ENCODE measurements at regions not wholly inside any gene's neighbourhood (a gene's known extent, or its start where the extent isn't known, plus 50 kb on each side); places are given as distances from the start of the nearest gene placed in this dataset.

- Histone ChIP-seq H3K4me3 (no peak overlapping the region), H3K27ac (no peak overlapping the region)
These were observed 341.7 kb downstream of the CDH26 start for GRCh38 chr20:60299951-60300350.

- H3K27ac ChIP-seq, result no peak overlapping the region
- H3K4me3 ChIP-seq, result no peak overlapping the region
These were observed 342.2 kb downstream of the CDH26 start for GRCh38 chr20:60300374-60300773.

- Histone ChIP-seq H3K4me3 (no peak overlapping the region), H3K27ac (no peak overlapping the region)
These were observed 344.7 kb downstream of the CDH26 start for GRCh38 chr20:60302875-60303274.

GRCh38 chr20:60304026-60304590 lies 345.9 kb downstream of the CDH26 start:
- no peak overlapping the region for H3K27ac ChIP-seq
- no peak overlapping the region for H3K4me3 ChIP-seq

GRCh38 chr20:60304931-60305330 lies 346.7 kb downstream of the CDH26 start:
- Histone ChIP-seq H3K27ac (no peak overlapping the region), H3K4me3 (no peak overlapping the region)

GRCh38 chr20:60306105-60306504 lies 347.9 kb downstream of the CDH26 start:
- Histone ChIP-seq H3K27ac (no peak overlapping the region), H3K4me3 (no peak overlapping the region)

- Histone ChIP-seq H3K27ac (no peak overlapping the region), H3K4me3 (no peak overlapping the region)
These were observed 348.3 kb downstream of the CDH26 start for GRCh38 chr20:60306551-60306950.

- Histone ChIP-seq H3K27ac (no peak overlapping the region), H3K4me3 (no peak overlapping the region)
These were observed 352.5 kb downstream of the CDH26 start for GRCh38 chr20:60310560-60311349.

- H3K27ac ChIP-seq, result no peak overlapping the region
- H3K4me3 ChIP-seq, result no peak overlapping the region
These were observed 355.0 kb downstream of the CDH26 start for GRCh38 chr20:60313191-60313590.

GRCh38 chr20:60313614-60314013 lies 355.4 kb downstream of the CDH26 start:
- H3K27ac ChIP-seq, result no peak overlapping the region

GRCh38 chr20:60314727-60315126 lies 356.5 kb downstream of the CDH26 start:
- Histone ChIP-seq H3K27ac (no peak overlapping the region), H3K4me3 (no peak overlapping the region)

More at GRCh38 chr20:60313614-60314013, 355.4 kb downstream of the CDH26 start:
- no peak overlapping the region for H3K4me3 ChIP-seq

- Histone ChIP-seq H3K27ac (no peak overlapping the region), H3K4me3 (no peak overlapping the region)
These were observed 358.4 kb downstream of the CDH26 start for GRCh38 chr20:60316476-60317158.

- no peak overlapping the region for H3K27ac ChIP-seq
These were observed 359.2 kb downstream of the CDH26 start for GRCh38 chr20:60317401-60317800.

GRCh38 chr20:60321601-60322000 lies 363.4 kb downstream of the CDH26 start:
- H3K27ac ChIP-seq, result no peak overlapping the region
- H3K4me3 ChIP-seq, result no peak overlapping the region

More at GRCh38 chr20:60317401-60317800, 359.2 kb downstream of the CDH26 start:
- H3K4me3 ChIP-seq, result no peak overlapping the region

GRCh38 chr20:60326821-60327220 lies 368.6 kb downstream of the CDH26 start:
- H3K27ac ChIP-seq, result no peak overlapping the region
- no peak overlapping the region for H3K4me3 ChIP-seq

- H3K27ac ChIP-seq, result no peak overlapping the region
- H3K4me3 ChIP-seq, result no peak overlapping the region
These were observed 369.9 kb downstream of the CDH26 start for GRCh38 chr20:60327971-60328660.

- Histone ChIP-seq H3K27ac (no peak overlapping the region), H3K4me3 (no peak overlapping the region)
These were observed 372.2 kb downstream of the CDH26 start for GRCh38 chr20:60330461-60330860.

- no peak overlapping the region for H3K4me3 ChIP-seq
- H3K27ac ChIP-seq, result no peak overlapping the region
These were observed 373.6 kb downstream of the CDH26 start for GRCh38 chr20:60331688-60332300.

GRCh38 chr20:60332523-60332922 lies 374.3 kb downstream of the CDH26 start:
- H3K4me3 ChIP-seq, result no peak overlapping the region
- no peak overlapping the region for H3K27ac ChIP-seq

GRCh38 chr20:60334911-60335310 lies 376.7 kb downstream of the CDH26 start:
- Histone ChIP-seq H3K4me3 (no peak overlapping the region), H3K27ac (no peak overlapping the region)
